ENCODE measurements at regions not wholly inside any gene's neighbourhood (a gene's known extent, or its start where the extent isn't known, plus 50 kb on each side); places are given as distances from the start of the nearest gene placed in this dataset.
"Not testable (repeated sequence)": the region's sequence is repeated elsewhere in the genome, so short reads cannot be mapped to it uniquely, and the experiment has no call there.

DNA sequence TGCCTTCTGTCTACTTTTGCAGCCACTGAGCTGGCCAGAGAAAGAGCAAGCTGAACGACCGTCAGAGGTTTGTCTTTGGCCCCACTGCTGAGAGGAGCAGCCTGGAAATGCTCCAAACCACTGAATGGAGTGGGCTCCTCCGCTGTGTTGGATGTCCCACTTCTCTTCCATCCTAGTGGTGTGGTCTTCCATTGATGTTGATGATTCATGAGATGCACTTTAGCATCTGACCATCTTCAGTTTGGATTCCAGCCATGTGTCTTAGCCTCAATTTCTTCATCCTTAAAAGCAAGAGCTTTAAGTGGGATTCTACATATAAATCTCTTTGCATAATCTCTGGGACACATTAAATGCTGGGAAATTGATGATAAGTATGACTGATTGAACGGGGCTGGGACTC lies 276.9 kb downstream of the SIPA1L2 start:
- H3K27ac ChIP-seq (ENCODE audit: insufficient read depth, low read length, poor library complexity, severe bottlenecking) = no peak overlapping the region
- H3K27me3 ChIP-seq (replicated peaks; ENCODE audit: control insufficient read depth, insufficient read depth, low read length, poor library complexity, severe bottlenecking) = no peaks in the 10 kb centered on the region
- no peak overlapping the region for H3K4me3 ChIP-seq (ENCODE audit: insufficient read depth, low read depth, low read length, poor library complexity, severe bottlenecking)
- no peaks in the 10 kb centered on the region for H3K36me3 ChIP-seq (ENCODE audit: control insufficient read depth, insufficient read depth, low read length)
- H3K9me3 ChIP-seq (ENCODE audit: control insufficient read depth, low read length) = no peaks in the 10 kb centered on the region
- H3K4me1 ChIP-seq (ENCODE audit: control insufficient read depth, insufficient read depth, low read length, poor library complexity, severe bottlenecking) = no peaks in the 10 kb centered on the region
- no peak for DNase-seq

DNA sequence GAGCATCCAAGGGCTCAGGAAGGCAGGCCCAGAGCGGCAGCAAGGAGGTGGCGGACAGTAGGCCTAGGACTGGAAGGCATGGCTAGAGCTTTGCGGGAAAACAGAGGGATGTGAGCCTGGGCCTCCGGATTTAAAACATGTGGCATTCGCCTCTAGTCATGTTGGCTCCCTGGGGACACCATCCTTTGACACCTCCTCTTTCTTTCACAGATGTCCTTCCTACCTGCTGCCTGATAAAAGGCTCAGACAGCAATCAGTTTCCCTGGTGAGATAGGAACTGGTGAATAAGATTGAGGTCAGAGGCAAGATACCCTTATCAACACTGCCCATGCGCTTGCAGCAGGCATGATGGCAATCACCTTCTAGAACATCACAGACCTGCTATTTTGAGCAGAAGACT lies 277.6 kb downstream of the SIPA1L2 start:
- H3K36me3 ChIP-seq (ENCODE audit: control insufficient read depth, insufficient read depth, low read length) = no peaks in the 10 kb centered on the region
- DNase-seq = no peak
- no peaks in the 10 kb centered on the region for H3K9me3 ChIP-seq (ENCODE audit: control insufficient read depth, low read length)
- H3K27me3 ChIP-seq (replicated peaks; ENCODE audit: control insufficient read depth, insufficient read depth, low read length, poor library complexity, severe bottlenecking) = no peaks in the 10 kb centered on the region
- no peaks in the 10 kb centered on the region for H3K4me1 ChIP-seq (ENCODE audit: control insufficient read depth, insufficient read depth, low read length, poor library complexity, severe bottlenecking)
- no peak overlapping the region for H3K4me3 ChIP-seq (ENCODE audit: insufficient read depth, low read depth, low read length, poor library complexity, severe bottlenecking)
- no peak overlapping the region for H3K27ac ChIP-seq (ENCODE audit: insufficient read depth, low read length, poor library complexity, severe bottlenecking)

DNA sequence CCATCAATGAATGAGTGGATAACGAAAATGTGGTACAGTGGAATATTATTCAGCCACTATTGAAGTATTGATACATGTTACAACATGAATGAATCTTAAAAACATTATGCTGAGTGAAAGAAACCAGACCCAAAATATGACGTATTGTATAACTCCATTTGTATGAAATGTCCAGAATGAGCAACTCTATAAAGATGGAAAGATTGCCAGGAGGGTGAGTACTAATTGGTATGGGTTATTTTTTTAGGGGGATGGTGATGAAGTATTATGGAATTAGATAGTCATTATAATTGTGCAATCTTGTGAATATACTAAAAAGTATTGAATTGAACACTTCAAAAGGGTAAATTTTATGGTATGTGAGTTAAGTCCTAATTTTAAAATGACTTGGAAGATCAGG lies 278.6 kb downstream of the SIPA1L2 start:
- Histone ChIP-seq H3K9me3 (ENCODE audit: control insufficient read depth, low read length) (no peaks in the 10 kb centered on the region), H3K4me3 (ENCODE audit: insufficient read depth, low read depth, low read length, poor library complexity, severe bottlenecking) (no peak overlapping the region), H3K4me1 (ENCODE audit: control insufficient read depth, insufficient read depth, low read length, poor library complexity, severe bottlenecking) (no peaks in the 10 kb centered on the region), H3K27me3 (replicated peaks; ENCODE audit: control insufficient read depth, insufficient read depth, low read length, poor library complexity, severe bottlenecking) (no peaks in the 10 kb centered on the region), H3K36me3 (ENCODE audit: control insufficient read depth, insufficient read depth, low read length) (no peaks in the 10 kb centered on the region), H3K27ac (ENCODE audit: insufficient read depth, low read length, poor library complexity, severe bottlenecking) (no peak overlapping the region)
- no peak for DNase-seq

DNA sequence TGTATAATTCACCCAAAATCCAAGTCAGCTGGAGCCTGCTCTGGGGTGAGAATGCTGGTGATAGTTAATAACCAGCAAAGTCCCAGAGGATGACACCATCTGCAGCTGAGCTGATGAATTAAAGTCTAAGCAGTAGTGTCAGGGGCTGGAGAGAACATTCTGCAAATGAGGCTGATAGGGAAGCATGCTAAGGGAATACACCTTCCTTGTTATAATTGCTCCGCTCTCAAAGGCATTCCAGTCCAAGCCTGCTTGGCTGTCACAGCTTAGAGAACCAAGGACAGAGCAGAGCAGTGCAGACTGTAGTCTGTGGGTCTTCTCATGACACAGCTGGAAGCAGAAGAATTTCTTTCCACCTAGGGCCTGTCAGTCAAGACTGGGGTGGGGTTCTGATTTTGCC lies 283.1 kb downstream of the SIPA1L2 start:
- Histone ChIP-seq H3K36me3 (ENCODE audit: control insufficient read depth, insufficient read depth, low read length) (no peaks in the 10 kb centered on the region), H3K27me3 (replicated peaks; ENCODE audit: control insufficient read depth, insufficient read depth, low read length, poor library complexity, severe bottlenecking) (no peaks in the 10 kb centered on the region), H3K4me3 (ENCODE audit: insufficient read depth, low read depth, low read length, poor library complexity, severe bottlenecking) (no peak overlapping the region), H3K27ac (ENCODE audit: insufficient read depth, low read length, poor library complexity, severe bottlenecking) (no peak overlapping the region), H3K9me3 (ENCODE audit: control insufficient read depth, low read length) (no peaks in the 10 kb centered on the region), H3K4me1 (ENCODE audit: control insufficient read depth, insufficient read depth, low read length, poor library complexity, severe bottlenecking) (no peaks in the 10 kb centered on the region)
- no peak for DNase-seq

DNA sequence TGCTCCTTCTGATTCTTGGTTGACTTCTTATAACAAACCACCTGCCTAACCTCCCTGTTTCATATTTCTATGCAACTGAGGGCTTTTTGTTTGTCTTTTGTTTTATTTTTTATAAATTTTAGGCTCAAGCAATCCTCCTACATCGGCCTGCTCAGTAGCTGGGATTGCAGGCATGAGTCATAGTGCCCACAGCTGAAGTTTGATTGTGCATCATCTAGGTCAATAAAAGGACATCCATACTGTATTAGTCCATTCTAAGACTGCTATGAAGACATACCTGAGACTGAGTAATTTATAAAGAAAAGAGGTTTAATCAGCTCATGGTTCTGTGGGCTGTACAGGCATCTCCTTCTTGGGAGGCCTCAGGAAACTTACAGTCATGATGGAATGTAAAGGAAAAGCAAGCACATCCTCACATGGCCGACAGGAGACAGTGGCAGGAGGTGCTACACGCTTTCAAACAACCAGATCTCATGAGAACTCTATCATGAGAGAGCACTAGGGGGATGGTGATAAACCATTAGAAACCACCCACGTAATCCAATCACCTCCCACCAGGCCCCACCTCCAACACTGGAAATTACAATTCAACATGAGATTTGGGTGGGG lies 285.0 kb downstream of the SIPA1L2 start:
- no peaks in the 10 kb centered on the region for H3K27me3 ChIP-seq (replicated peaks; ENCODE audit: control insufficient read depth, insufficient read depth, low read length, poor library complexity, severe bottlenecking)
- DNase-seq = no peak
- no peaks in the 10 kb centered on the region for H3K9me3 ChIP-seq (ENCODE audit: control insufficient read depth, low read length)
- no peaks in the 10 kb centered on the region for H3K4me1 ChIP-seq (ENCODE audit: control insufficient read depth, insufficient read depth, low read length, poor library complexity, severe bottlenecking)
- H3K36me3 ChIP-seq (ENCODE audit: control insufficient read depth, insufficient read depth, low read length) = no peaks in the 10 kb centered on the region
- H3K4me3 ChIP-seq (ENCODE audit: insufficient read depth, low read depth, low read length, poor library complexity, severe bottlenecking) = no peak overlapping the region
- H3K27ac ChIP-seq (ENCODE audit: insufficient read depth, low read length, poor library complexity, severe bottlenecking) = no peak overlapping the region

GRCh38 chr1:232344186-232344585 lies 285.7 kb downstream of the SIPA1L2 start:
- H3K9me3 ChIP-seq (ENCODE audit: control insufficient read depth, low read length); H3K36me3 ChIP-seq (ENCODE audit: control insufficient read depth, insufficient read depth, low read length); H3K4me3 ChIP-seq (ENCODE audit: insufficient read depth, low read depth, low read length, poor library complexity, severe bottlenecking); DNase-seq; H3K27me3 ChIP-seq (replicated peaks; ENCODE audit: control insufficient read depth, insufficient read depth, low read length, poor library complexity, severe bottlenecking); H3K27ac ChIP-seq (ENCODE audit: insufficient read depth, low read length, poor library complexity, severe bottlenecking); H3K4me1 ChIP-seq (ENCODE audit: control insufficient read depth, insufficient read depth, low read length, poor library complexity, severe bottlenecking): not testable (repeated sequence)

- no peaks in the 10 kb centered on the region for H3K27me3 ChIP-seq (replicated peaks; ENCODE audit: control insufficient read depth, insufficient read depth, low read length, poor library complexity, severe bottlenecking)
- no peak overlapping the region for H3K27ac ChIP-seq (ENCODE audit: insufficient read depth, low read length, poor library complexity, severe bottlenecking)
- H3K4me3 ChIP-seq (ENCODE audit: insufficient read depth, low read depth, low read length, poor library complexity, severe bottlenecking) = no peak overlapping the region
- no peak for DNase-seq
- no peaks in the 10 kb centered on the region for H3K36me3 ChIP-seq (ENCODE audit: control insufficient read depth, insufficient read depth, low read length)
- no peaks in the 10 kb centered on the region for H3K9me3 ChIP-seq (ENCODE audit: control insufficient read depth, low read length)
- no peaks in the 10 kb centered on the region for H3K4me1 ChIP-seq (ENCODE audit: control insufficient read depth, insufficient read depth, low read length, poor library complexity, severe bottlenecking)
Observed at GRCh38 chr1:232340446-232340845, 289.5 kb downstream of the SIPA1L2 start.

DNA sequence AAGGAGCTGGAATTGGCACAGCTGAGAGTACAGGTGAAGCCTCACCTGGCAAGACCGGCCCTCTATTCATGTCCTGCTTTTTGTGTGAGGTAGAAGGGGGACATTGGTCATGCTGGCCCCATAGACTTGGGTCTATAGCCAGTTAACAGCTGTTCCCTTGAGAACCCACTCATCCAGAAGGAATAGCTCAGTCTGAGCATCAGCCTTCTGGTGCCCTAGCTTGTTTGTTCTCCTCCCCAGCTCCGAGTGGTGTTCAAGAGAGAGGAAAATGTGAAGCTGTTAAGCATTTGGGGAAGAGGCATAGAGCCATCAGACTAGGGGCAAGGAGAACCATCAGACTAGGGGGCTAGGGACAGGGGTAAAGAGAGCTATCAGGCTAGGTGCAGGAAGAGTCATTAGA lies 290.9 kb downstream of the SIPA1L2 start:
- peaks cover 7% of the 10 kb centered on the region for H3K4me1 ChIP-seq (ENCODE audit: control insufficient read depth, insufficient read depth, low read length, poor library complexity, severe bottlenecking)
- no peaks in the 10 kb centered on the region for H3K9me3 ChIP-seq (ENCODE audit: control insufficient read depth, low read length)
- no peak overlapping the region for H3K27ac ChIP-seq (ENCODE audit: insufficient read depth, low read length, poor library complexity, severe bottlenecking)
- DNase-seq = no peak
- H3K27me3 ChIP-seq (replicated peaks; ENCODE audit: control insufficient read depth, insufficient read depth, low read length, poor library complexity, severe bottlenecking) = no peaks in the 10 kb centered on the region
- H3K4me3 ChIP-seq (ENCODE audit: insufficient read depth, low read depth, low read length, poor library complexity, severe bottlenecking) = no peak overlapping the region
- H3K36me3 ChIP-seq (ENCODE audit: control insufficient read depth, insufficient read depth, low read length) = no peaks in the 10 kb centered on the region

DNA sequence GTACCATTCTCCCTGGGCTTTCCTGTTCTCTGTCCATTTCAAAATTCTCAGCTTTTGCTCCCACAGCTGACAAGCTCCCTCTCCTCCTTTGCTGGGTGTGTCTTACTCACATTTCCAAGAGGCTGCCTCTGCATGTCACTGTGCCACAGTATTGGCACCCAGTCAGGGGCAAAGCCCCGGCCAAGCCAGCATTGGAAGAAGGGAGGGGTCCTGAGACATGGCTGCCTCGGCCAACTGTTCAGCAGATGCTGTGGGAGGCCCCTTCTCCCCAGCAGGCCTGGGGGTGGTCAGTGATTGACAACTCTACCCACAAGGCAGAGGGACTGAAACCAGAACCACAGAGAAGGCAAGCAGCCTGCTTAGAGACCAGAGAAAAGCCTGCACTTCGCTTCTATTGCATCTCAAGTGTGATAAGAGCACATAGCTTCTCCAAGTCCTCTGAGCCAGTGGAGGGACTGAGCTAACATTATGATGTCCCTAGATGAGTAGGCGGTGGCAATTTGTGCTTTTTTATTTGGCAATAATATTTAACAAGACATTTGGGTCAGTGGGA lies 294.1 kb downstream of the SIPA1L2 start:
- H3K4me1 ChIP-seq (ENCODE audit: control insufficient read depth, insufficient read depth, low read length, poor library complexity, severe bottlenecking) = peaks cover 7% of the 10 kb centered on the region
- H3K9me3 ChIP-seq (ENCODE audit: control insufficient read depth, low read length) = no peaks in the 10 kb centered on the region
- no peaks in the 10 kb centered on the region for H3K27me3 ChIP-seq (replicated peaks; ENCODE audit: control insufficient read depth, insufficient read depth, low read length, poor library complexity, severe bottlenecking)
- H3K4me3 ChIP-seq (ENCODE audit: insufficient read depth, low read depth, low read length, poor library complexity, severe bottlenecking) = no peak overlapping the region
- no peaks in the 10 kb centered on the region for H3K36me3 ChIP-seq (ENCODE audit: control insufficient read depth, insufficient read depth, low read length)
- no peak for DNase-seq
- no peak overlapping the region for H3K27ac ChIP-seq (ENCODE audit: insufficient read depth, low read length, poor library complexity, severe bottlenecking)

GRCh38 chr1:232335261-232335660 lies 294.7 kb downstream of the SIPA1L2 start:
- no peak overlapping the region for H3K27ac ChIP-seq (ENCODE audit: insufficient read depth, low read length, poor library complexity, severe bottlenecking)
- DNase-seq = peak; percentile 0 to 13 (median 5)
- peaks cover 7% of the 10 kb centered on the region for H3K4me1 ChIP-seq (ENCODE audit: control insufficient read depth, insufficient read depth, low read length, poor library complexity, severe bottlenecking)
- no peak overlapping the region for H3K4me3 ChIP-seq (ENCODE audit: insufficient read depth, low read depth, low read length, poor library complexity, severe bottlenecking)
- H3K36me3 ChIP-seq (ENCODE audit: control insufficient read depth, insufficient read depth, low read length) = no peaks in the 10 kb centered on the region
- no peaks in the 10 kb centered on the region for H3K27me3 ChIP-seq (replicated peaks; ENCODE audit: control insufficient read depth, insufficient read depth, low read length, poor library complexity, severe bottlenecking)
- H3K9me3 ChIP-seq (ENCODE audit: control insufficient read depth, low read length) = no peaks in the 10 kb centered on the region
